ENCODE measurements at regions not wholly inside any gene's neighbourhood (a gene's known extent, or its start where the extent isn't known, plus 50 kb on each side); places are given as distances from the start of the nearest gene placed in this dataset.
A peak's percentile ranks its signal among the peaks of the same experiment; 100 is the strongest.

DNA sequence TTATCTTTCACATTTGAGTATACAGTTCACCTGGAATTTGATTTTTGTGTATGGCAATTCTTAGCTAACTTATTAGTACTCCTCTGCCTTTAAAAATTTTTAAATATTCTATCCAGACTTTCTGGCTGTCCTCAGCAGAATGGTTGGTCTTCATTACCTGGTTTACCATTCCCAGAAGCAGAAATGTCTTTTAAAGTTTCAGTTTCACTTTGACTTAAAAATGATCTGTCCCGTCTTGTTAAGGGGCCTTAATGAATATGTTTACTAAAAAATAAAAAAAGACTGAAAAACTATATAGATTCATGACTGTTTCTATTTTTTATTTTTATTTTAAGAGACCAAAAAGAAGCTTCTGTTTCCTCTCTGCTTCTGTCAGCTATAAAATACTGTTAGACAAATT is 70.5 kb upstream of the TNRC6B start:
- peak overlapping the region; percentile 83 for H3K4me2 ChIP-seq (ENCODE audit: control insufficient read depth, extremely low read depth, insufficient read depth, low read depth, low read length)
- H2AFZ ChIP-seq (ENCODE audit: control insufficient read depth, low read length) = peak overlapping the region; percentile 61
- H4K20me1 ChIP-seq (ENCODE audit: control insufficient read depth, extremely low read depth, insufficient read depth, low read length) = no peaks in the 10 kb centered on the region
- no peak overlapping the region for H3K27ac ChIP-seq (ENCODE audit: control insufficient read depth, insufficient read depth, low read length)
- dilution Hi-C loops (cut with MboI; ENCODE audit: extremely low pct_ligation_motif_present, low sequenced_read_pairs) = no loop called here
- H3K79me2 ChIP-seq (ENCODE audit: control insufficient read depth, insufficient read depth, low read length) = no peaks in the 10 kb centered on the region
- no peaks in the 10 kb centered on the region for H3K27me3 ChIP-seq (ENCODE audit: control insufficient read depth, extremely low read depth, insufficient read depth, low read length)
- no peaks in the 10 kb centered on the region for H3K9me1 ChIP-seq (ENCODE audit: control insufficient read depth, extremely low read depth, insufficient read depth, low read length)
- H3K9ac ChIP-seq (ENCODE audit: control insufficient read depth, extremely low read depth, insufficient read depth, low read length) = no peak overlapping the region
- no peaks in the 10 kb centered on the region for H3K9me3 ChIP-seq (ENCODE audit: control insufficient read depth, low read depth, low read length)
- TF ChIP-seq, protein P1, sequence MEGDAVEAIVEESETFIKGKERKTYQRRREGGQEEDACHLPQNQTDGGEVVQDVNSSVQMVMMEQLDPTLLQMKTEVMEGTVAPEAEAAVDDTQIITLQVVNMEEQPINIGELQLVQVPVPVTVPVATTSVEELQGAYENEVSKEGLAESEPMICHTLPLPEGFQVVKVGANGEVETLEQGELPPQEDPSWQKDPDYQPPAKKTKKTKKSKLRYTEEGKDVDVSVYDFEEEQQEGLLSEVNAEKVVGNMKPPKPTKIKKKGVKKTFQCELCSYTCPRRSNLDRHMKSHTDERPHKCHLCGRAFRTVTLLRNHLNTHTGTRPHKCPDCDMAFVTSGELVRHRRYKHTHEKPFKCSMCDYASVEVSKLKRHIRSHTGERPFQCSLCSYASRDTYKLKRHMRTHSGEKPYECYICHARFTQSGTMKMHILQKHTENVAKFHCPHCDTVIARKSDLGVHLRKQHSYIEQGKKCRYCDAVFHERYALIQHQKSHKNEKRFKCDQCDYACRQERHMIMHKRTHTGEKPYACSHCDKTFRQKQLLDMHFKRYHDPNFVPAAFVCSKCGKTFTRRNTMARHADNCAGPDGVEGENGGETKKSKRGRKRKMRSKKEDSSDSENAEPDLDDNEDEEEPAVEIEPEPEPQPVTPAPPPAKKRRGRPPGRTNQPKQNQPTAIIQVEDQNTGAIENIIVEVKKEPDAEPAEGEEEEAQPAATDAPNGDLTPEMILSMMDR (optimal IDR thresholded peaks at IDR 0.05 in 1 of 3, IDR thresholded peaks at IDR 0.05 in 1 of 3, conservative IDR thresholded peaks at IDR 0.05 in 1 of 3; ENCODE audit: extremely low read depth in 1 of 3, insufficient read depth in 2 of 3, low read length in 3 of 3) = no peak
- TF ChIP-seq EZH2 (IDR thresholded peaks at IDR 0.05; ENCODE audit: low read length) = no peak
- no peak for FAIRE-seq
- DNase-seq (ENCODE audit: low read depth, low spot score) = no peak
- H3K4me1 ChIP-seq (ENCODE audit: control insufficient read depth, extremely low read depth, insufficient read depth, low read length) = peaks cover 9% of the 10 kb centered on the region
- no peaks in the 10 kb centered on the region for H3K36me3 ChIP-seq (ENCODE audit: control insufficient read depth in 2 of 2, extremely low read depth in 1 of 2, insufficient read depth in 2 of 2, low read length in 2 of 2)
- peak overlapping the region in 2 of 3 experiments; percentile 41 to 55 for H3K4me3 ChIP-seq (ENCODE audit: control insufficient read depth in 2 of 3, extremely low read depth in 1 of 3, insufficient read depth in 2 of 3, low read depth in 1 of 3, low read length in 3 of 3)

DNA sequence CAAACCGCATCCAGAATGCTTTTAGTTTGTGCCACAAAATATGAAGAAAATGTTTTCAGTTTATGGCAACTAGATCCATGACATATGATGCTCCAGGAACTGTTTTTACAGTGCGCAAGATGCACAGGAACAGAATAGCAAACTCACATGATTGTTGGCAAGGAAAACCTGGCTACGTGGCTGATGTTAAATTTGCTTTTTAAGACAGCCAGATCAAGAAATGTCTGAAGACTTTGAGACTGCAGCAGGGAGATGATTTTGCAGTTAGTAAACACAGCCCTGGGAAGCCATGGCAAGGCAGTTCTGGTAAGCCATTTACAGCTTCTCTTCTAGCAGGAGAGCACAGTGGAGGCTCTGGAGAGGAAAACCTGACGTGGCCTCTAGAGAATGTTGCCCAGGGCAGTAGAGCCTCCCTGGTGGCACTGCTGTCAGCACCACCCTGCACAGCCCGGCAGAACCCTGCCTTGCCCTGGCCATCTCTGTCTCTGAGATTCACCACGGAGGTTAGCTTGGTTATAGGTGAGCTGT is 69.8 kb upstream of the TNRC6B start:
- DNase-seq (ENCODE audit: low read depth, low spot score) (no peak), FAIRE-seq (peak; percentile 90)
- H3K9me3 ChIP-seq (ENCODE audit: control insufficient read depth, low read depth, low read length) = no peaks in the 10 kb centered on the region
- H3K9ac ChIP-seq (ENCODE audit: control insufficient read depth, extremely low read depth, insufficient read depth, low read length) = peak overlapping the region; percentile 6
- H4K20me1 ChIP-seq (ENCODE audit: control insufficient read depth, extremely low read depth, insufficient read depth, low read length) = no peaks in the 10 kb centered on the region
- no peaks in the 10 kb centered on the region for H3K27me3 ChIP-seq (ENCODE audit: control insufficient read depth, extremely low read depth, insufficient read depth, low read length)
- H3K79me2 ChIP-seq (ENCODE audit: control insufficient read depth, insufficient read depth, low read length) = no peaks in the 10 kb centered on the region
- dilution Hi-C loops (cut with MboI; ENCODE audit: extremely low pct_ligation_motif_present, low sequenced_read_pairs) = no loop called here
- H3K4me3 ChIP-seq (ENCODE audit: control insufficient read depth in 2 of 3, extremely low read depth in 1 of 3, insufficient read depth in 2 of 3, low read depth in 1 of 3, low read length in 3 of 3) = peak overlapping the region in 2 of 3 experiments; percentile 41 to 55
- H3K4me1 ChIP-seq (ENCODE audit: control insufficient read depth, extremely low read depth, insufficient read depth, low read length) = peaks cover 9% of the 10 kb centered on the region
- no peaks in the 10 kb centered on the region for H3K9me1 ChIP-seq (ENCODE audit: control insufficient read depth, extremely low read depth, insufficient read depth, low read length)
- peak overlapping the region; percentile 83 for H3K4me2 ChIP-seq (ENCODE audit: control insufficient read depth, extremely low read depth, insufficient read depth, low read depth, low read length)
- no peak overlapping the region for H3K27ac ChIP-seq (ENCODE audit: control insufficient read depth, insufficient read depth, low read length)
- TF ChIP-seq EZH2 (IDR thresholded peaks at IDR 0.05; ENCODE audit: low read length) = no peak
- TF ChIP-seq, protein P1 (optimal IDR thresholded peaks at IDR 0.05 in 1 of 3, IDR thresholded peaks at IDR 0.05 in 1 of 3, conservative IDR thresholded peaks at IDR 0.05 in 1 of 3; ENCODE audit: extremely low read depth in 1 of 3, insufficient read depth in 2 of 3, low read length in 3 of 3) = no peak
- H3K36me3 ChIP-seq (ENCODE audit: control insufficient read depth in 2 of 2, extremely low read depth in 1 of 2, insufficient read depth in 2 of 2, low read length in 2 of 2) = no peaks in the 10 kb centered on the region
- H2AFZ ChIP-seq (ENCODE audit: control insufficient read depth, low read length) = peak overlapping the region; percentile 91

All from keratinocyte (primary cell).